Naive thymus-derived CD4-positive, alpha-beta T cell (primary cell): ENCODE measurements at regions not wholly inside any gene's neighbourhood (a gene's known extent, or its start where the extent isn't known, plus 50 kb on each side); places are given as distances from the start of the nearest gene placed in this dataset.

Experiments used
- ATAC-seq: fragments of 150-1000 bp; cut with Tn5 transposase; 2 replicates; pipeline ENCODE4 v1.10.0; 2021; ENCODE audit warnings: mild to moderate bottlenecking, moderate library complexity
- CTCF ChIA-PET: fragments of 350-600 bp; sonication (Branson Sonifier 250); formaldehyde crosslinking; loops from one replicate; lab custom pipeline; 2021; ENCODE audit warnings: antibody characterized with exemption; lab: Charles Lee
- POLR2A ChIA-PET: fragments of 350-600 bp; sonication (Branson Sonifier 250); formaldehyde crosslinking; loops from one replicate; lab custom pipeline; 2021; ENCODE audit warnings: antibody characterized with exemption, inconsistent platforms; lab: Charles Lee
- DNase-seq, 9 donors: peaks; one replicate each; pipeline versions ENCODE4 v3.0.0 to v3.0.0-alpha.2; 2020 to 2022; ENCODE audit warnings: mixed read lengths in 1 of 9
- H3K27ac ChIP-seq: one replicate; pipeline ENCODE4 v1.7.0; 2013; ENCODE audit warnings: mild to moderate bottlenecking, low read depth, low read length, moderate library complexity
- H3K27me3 ChIP-seq, 2 donors: one replicate each; pipeline ENCODE4 v1.7.0; 2013; ENCODE audit warnings: low read length in 2 of 2, mild to moderate bottlenecking in 2 of 2, moderate library complexity in 2 of 2; ENCODE audit not compliant: control insufficient read depth in 2 of 2, insufficient read depth in 2 of 2
- H3K36me3 ChIP-seq, 3 experiments: 1 replicate in 2 of 3; 2 replicates in 1 of 3; pipeline ENCODE4 v1.7.0; 2013; ENCODE audit warnings: low read length in 3 of 3, mild to moderate bottlenecking in 3 of 3, moderate library complexity in 1 of 3; ENCODE audit not compliant: insufficient read depth in 3 of 3, control insufficient read depth in 2 of 3
- H3K4me1 ChIP-seq, 2 donors: one replicate each; pipeline ENCODE4 v1.7.0; 2013; ENCODE audit warnings: low read length in 2 of 2, mild to moderate bottlenecking in 2 of 2, moderate library complexity in 1 of 2; ENCODE audit not compliant: control insufficient read depth in 2 of 2, insufficient read depth in 2 of 2
- H3K4me3 ChIP-seq: 2 replicates; pipeline ENCODE4 v1.7.0; 2013; ENCODE audit warnings: mild to moderate bottlenecking, low read length
- H3K9me3 ChIP-seq, 3 experiments: 1 replicate in 2 of 3; 2 replicates in 1 of 3; pipeline ENCODE4 v1.7.0; 2013; ENCODE audit warnings: low read length in 3 of 3; ENCODE audit not compliant: control insufficient read depth in 2 of 3
- H3K27ac Mint-ChIP-seq, 9 donors: one replicate each; pipeline ENCODE4 v1.8.0; 2020 to 2022; ENCODE audit warnings: mixed read lengths in 9 of 9, mild to moderate bottlenecking in 8 of 9, moderate library complexity in 5 of 9, inconsistent platforms in 2 of 9
- H3K27me3 Mint-ChIP-seq, 5 donors: one replicate each; pipeline ENCODE4 v1.8.0; 2021 to 2022; ENCODE audit warnings: mixed read lengths in 5 of 5, mild to moderate bottlenecking in 1 of 5
- H3K36me3 Mint-ChIP-seq, 5 donors: one replicate each; pipeline ENCODE4 v1.8.0; 2020 to 2022; ENCODE audit warnings: mixed read lengths in 5 of 5, mild to moderate bottlenecking in 3 of 5, inconsistent platforms in 1 of 5
- H3K4me1 Mint-ChIP-seq, 7 donors: one replicate each; pipeline ENCODE4 v1.8.0; 2020 to 2022; ENCODE audit warnings: mixed read lengths in 7 of 7, mild to moderate bottlenecking in 3 of 7, inconsistent platforms in 1 of 7
- H3K4me3 Mint-ChIP-seq, 10 donors: one replicate each; pipeline ENCODE4 v1.8.0; 2020 to 2022; ENCODE audit warnings: mild to moderate bottlenecking in 10 of 10, mixed read lengths in 10 of 10, moderate library complexity in 6 of 10, inconsistent platforms in 2 of 10
- H3K9me3 Mint-ChIP-seq, 11 donors: one replicate each; pipeline ENCODE4 v1.8.0; 2020 to 2022; ENCODE audit warnings: mixed read lengths in 11 of 11, mild to moderate bottlenecking in 4 of 11, inconsistent platforms in 1 of 11, moderate library complexity in 1 of 11
- intact Hi-C, 2 donors: fragments of 100-400 bp; cut with micrococcal nuclease; formaldehyde crosslinking; loops; one replicate each; pipeline ENCODE4 v1.15.1; 2023

GRCh38 chr16:54801057-54801844 is 129.4 kb upstream of the IRX5 start:
- peaks cover 0 to 36% (median 9%) of the 10 kb centered on the region in 11 donors for H3K9me3 Mint-ChIP-seq
- ChIA-PET POLR2A (no interaction called here), CTCF (no interaction called here)
- intact Hi-C loops = no loop called here
- H3K36me3 Mint-ChIP-seq = peaks cover 0 to 4% (median 0%) of the 10 kb centered on the region in 5 donors
- no peak for DNase-seq
- Histone ChIP-seq H3K4me3 (no peak overlapping the region), H3K9me3 (peaks cover 0 to 5% (median 0%) of the 10 kb centered on the region in 3 experiments), H3K27me3 (no peaks in the 10 kb centered on the region), H3K27ac (no peak overlapping the region), H3K4me1 (no peaks in the 10 kb centered on the region), H3K36me3 (no peaks in the 10 kb centered on the region)
- H3K4me3 Mint-ChIP-seq = no peak overlapping the region
- ATAC-seq = no peak
- peaks cover 0 to 12% (median 4%) of the 10 kb centered on the region in 5 donors for H3K27me3 Mint-ChIP-seq
- H3K4me1 Mint-ChIP-seq = no peaks in the 10 kb centered on the region
- no peak overlapping the region for H3K27ac Mint-ChIP-seq

GRCh38 chr16:54798267-54798666 is 132.4 kb upstream of the IRX5 start:
- no peak overlapping the region for H3K27ac ChIP-seq
- no peak overlapping the region for H3K27ac Mint-ChIP-seq
- peaks cover 0 to 5% (median 0%) of the 10 kb centered on the region in 3 experiments for H3K9me3 ChIP-seq
- intact Hi-C loops = no loop called here
- H3K36me3 Mint-ChIP-seq = peaks cover 0 to 4% (median 0%) of the 10 kb centered on the region in 5 donors
- ChIA-PET POLR2A (no interaction called here), CTCF (no interaction called here)
- H3K4me1 Mint-ChIP-seq = no peaks in the 10 kb centered on the region
- DNase-seq (no peak), ATAC-seq (no peak)
- no peaks in the 10 kb centered on the region for H3K27me3 ChIP-seq
- H3K4me3 Mint-ChIP-seq = no peak overlapping the region
- peaks cover 0 to 36% (median 9%) of the 10 kb centered on the region in 11 donors for H3K9me3 Mint-ChIP-seq
- H3K4me1 ChIP-seq = no peaks in the 10 kb centered on the region
- peaks cover 0 to 12% (median 4%) of the 10 kb centered on the region in 5 donors for H3K27me3 Mint-ChIP-seq
- H3K36me3 ChIP-seq = no peaks in the 10 kb centered on the region
- H3K4me3 ChIP-seq = no peak overlapping the region

GRCh38 chr16:54796211-54796610 is 134.5 kb upstream of the IRX5 start:
- no peaks in the 10 kb centered on the region for H3K27me3 ChIP-seq
- H3K27ac Mint-ChIP-seq = no peak overlapping the region
- ChIA-PET POLR2A (no interaction called here), CTCF (no interaction called here)
- no peak for ATAC-seq
- peaks cover 0 to 29% (median 7%) of the 10 kb centered on the region in 11 donors for H3K9me3 Mint-ChIP-seq
- H3K4me3 ChIP-seq = no peak overlapping the region
- H3K36me3 Mint-ChIP-seq = peaks cover 0 to 4% (median 0%) of the 10 kb centered on the region in 5 donors
- no peaks in the 10 kb centered on the region for H3K4me1 ChIP-seq
- H3K4me3 Mint-ChIP-seq = no peak overlapping the region
- H3K4me1 Mint-ChIP-seq = no peaks in the 10 kb centered on the region
- intact Hi-C loops = no loop called here
- H3K9me3 ChIP-seq = peaks cover 0 to 5% (median 0%) of the 10 kb centered on the region in 3 experiments
- no peaks in the 10 kb centered on the region for H3K36me3 ChIP-seq
- no peak for DNase-seq
- peaks cover 0 to 10% (median 4%) of the 10 kb centered on the region in 5 donors for H3K27me3 Mint-ChIP-seq
- H3K27ac ChIP-seq = no peak overlapping the region

- peaks cover 0 to 14% (median 1%) of the 10 kb centered on the region in 11 donors for H3K9me3 Mint-ChIP-seq
- no peak for ATAC-seq
- H3K4me3 Mint-ChIP-seq = no peak overlapping the region
- H3K4me3 ChIP-seq = no peak overlapping the region
- peaks cover 0 to 4% (median 0%) of the 10 kb centered on the region in 5 donors for H3K27me3 Mint-ChIP-seq
- no peaks in the 10 kb centered on the region for H3K27me3 ChIP-seq
- no peaks in the 10 kb centered on the region for H3K4me1 Mint-ChIP-seq
- no peaks in the 10 kb centered on the region for H3K36me3 Mint-ChIP-seq
- ChIA-PET CTCF (no interaction called here), POLR2A (no interaction called here)
- no peak for DNase-seq
- no peaks in the 10 kb centered on the region for H3K36me3 ChIP-seq
- intact Hi-C loops = no loop called here
- no peak overlapping the region for H3K27ac Mint-ChIP-seq
- H3K27ac ChIP-seq = no peak overlapping the region
- H3K9me3 ChIP-seq = no peaks in the 10 kb centered on the region
- no peaks in the 10 kb centered on the region for H3K4me1 ChIP-seq
Observed at GRCh38 chr16:54792811-54793210, 137.9 kb upstream of the IRX5 start.

GRCh38 chr16:54787045-54787444 is 143.6 kb upstream of the IRX5 start:
- H3K27me3 Mint-ChIP-seq = peaks cover 0 to 10% (median 4%) of the 10 kb centered on the region in 5 donors
- Histone ChIP-seq H3K36me3 (no peaks in the 10 kb centered on the region), H3K4me1 (no peaks in the 10 kb centered on the region), H3K27ac (no peak overlapping the region), H3K4me3 (no peak overlapping the region), H3K27me3 (no peaks in the 10 kb centered on the region), H3K9me3 (no peaks in the 10 kb centered on the region)
- no peaks in the 10 kb centered on the region for H3K4me1 Mint-ChIP-seq
- peaks cover 0 to 30% (median 3%) of the 10 kb centered on the region in 11 donors for H3K9me3 Mint-ChIP-seq
- ChIA-PET POLR2A (no interaction called here), CTCF (no interaction called here)
- DNase-seq (no peak), ATAC-seq (no peak)
- intact Hi-C loops = no loop called here
- H3K27ac Mint-ChIP-seq = no peak overlapping the region
- H3K4me3 Mint-ChIP-seq = no peak overlapping the region
- H3K36me3 Mint-ChIP-seq = peaks cover 0 to 4% (median 0%) of the 10 kb centered on the region in 5 donors

GRCh38 chr16:54783980-54784379 is 146.7 kb upstream of the IRX5 start:
- Histone ChIP-seq H3K27me3 (no peaks in the 10 kb centered on the region), H3K4me3 (no peak overlapping the region), H3K27ac (no peak overlapping the region), H3K4me1 (no peaks in the 10 kb centered on the region), H3K36me3 (no peaks in the 10 kb centered on the region), H3K9me3 (no peaks in the 10 kb centered on the region)
- H3K9me3 Mint-ChIP-seq = peaks cover 0 to 32% (median 4%) of the 10 kb centered on the region in 11 donors
- H3K36me3 Mint-ChIP-seq = peaks cover 0 to 4% (median 0%) of the 10 kb centered on the region in 5 donors
- ATAC-seq (no peak), DNase-seq (no peak)
- peaks cover 0 to 17% (median 4%) of the 10 kb centered on the region in 5 donors for H3K27me3 Mint-ChIP-seq
- H3K4me1 Mint-ChIP-seq = no peaks in the 10 kb centered on the region
- H3K4me3 Mint-ChIP-seq = no peak overlapping the region
- intact Hi-C loops = no loop called here
- POLR2A ChIA-PET = no interaction called here
- no peak overlapping the region for H3K27ac Mint-ChIP-seq
- CTCF ChIA-PET = no interaction called here

- POLR2A ChIA-PET = no interaction called here
- Mint-ChIP-seq H3K9me3 (peaks cover 0 to 32% (median 4%) of the 10 kb centered on the region in 11 donors), H3K27ac (no peak overlapping the region), H3K4me3 (no peak overlapping the region), H3K36me3 (peaks cover 0 to 4% (median 0%) of the 10 kb centered on the region in 5 donors), H3K4me1 (no peaks in the 10 kb centered on the region), H3K27me3 (peaks cover 0 to 17% (median 4%) of the 10 kb centered on the region in 5 donors)
- CTCF ChIA-PET = no interaction called here
- Histone ChIP-seq H3K27ac (no peak overlapping the region), H3K36me3 (no peaks in the 10 kb centered on the region), H3K9me3 (no peaks in the 10 kb centered on the region), H3K27me3 (no peaks in the 10 kb centered on the region), H3K4me3 (no peak overlapping the region), H3K4me1 (no peaks in the 10 kb centered on the region)
- no peak for ATAC-seq
- intact Hi-C loops = no loop called here
- no peak for DNase-seq
Observed at GRCh38 chr16:54783226-54783625, 147.4 kb upstream of the IRX5 start.
